ENCODE measurements at regions not wholly inside any gene's neighbourhood (a gene's known extent, or its start where the extent isn't known, plus 50 kb on each side); places are given as distances from the start of the nearest gene placed in this dataset.

DNA sequence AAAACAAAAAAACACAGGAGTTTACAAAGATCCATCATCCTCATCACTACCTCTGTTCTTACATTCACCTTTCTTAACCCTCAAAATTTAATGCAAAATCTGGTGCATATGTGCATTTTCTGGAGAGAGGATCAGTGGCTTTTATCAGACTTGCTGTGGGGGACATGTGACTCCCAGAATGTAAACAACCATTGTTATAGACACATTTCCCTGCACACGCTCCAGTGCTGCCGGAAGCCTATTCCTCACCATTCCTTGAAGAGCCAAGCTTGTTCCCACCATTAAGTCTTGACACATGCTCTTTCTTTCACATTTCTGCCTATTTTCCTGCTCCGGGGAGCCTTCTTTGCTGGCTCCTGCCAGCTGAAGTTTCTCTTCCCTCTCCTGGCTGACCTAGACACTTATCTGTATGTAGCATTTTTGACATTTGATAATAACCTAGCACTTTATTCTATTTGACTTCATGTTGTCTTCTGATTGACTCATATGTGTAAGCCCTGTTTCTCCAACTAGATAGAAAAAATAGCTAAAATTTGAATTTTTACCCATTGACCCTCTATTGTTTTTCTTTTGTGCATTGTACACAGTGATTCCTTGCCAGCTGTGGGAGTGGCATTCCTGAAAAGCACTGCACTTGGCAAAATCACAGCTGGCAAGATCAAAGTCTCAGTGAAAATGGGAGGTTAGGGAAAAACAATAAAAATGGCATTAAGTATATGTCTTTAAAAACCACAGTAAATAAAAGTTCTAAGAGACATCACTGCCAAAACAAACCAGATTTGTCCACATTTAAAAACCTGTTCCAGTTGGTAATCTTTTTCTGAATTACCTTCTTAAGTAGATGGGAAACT is 76.8 kb upstream of the CIBAR2 start:
- no peaks in the 10 kb centered on the region for H3K4me1 Mint-ChIP-seq
- H3K36me3 Mint-ChIP-seq, result peaks cover 4% of the 10 kb centered on the region
- Histone ChIP-seq H3K27me3 (ENCODE audit: control insufficient read depth, insufficient read depth, low read length) (no peaks in the 10 kb centered on the region), H3K9me3 (ENCODE audit: control insufficient read depth in 2 of 2, low read length in 2 of 2) (peaks cover 5 to 23% of the 10 kb centered on the region in 2 experiments), H3K4me1 (ENCODE audit: control insufficient read depth, insufficient read depth, low read length, poor library complexity, severe bottlenecking) (no peaks in the 10 kb centered on the region), H3K27ac (ENCODE audit: insufficient read depth, low read length, poor library complexity, severe bottlenecking) (no peak overlapping the region), H3K4me3 (ENCODE audit: low read depth, low read length) (no peak overlapping the region), H3K36me3 (ENCODE audit: control insufficient read depth, insufficient read depth, low read length) (no peaks in the 10 kb centered on the region)
- no peak overlapping the region for H3K4me3 Mint-ChIP-seq
- DNase-seq (no peak), ATAC-seq (ENCODE audit: low read depth in 2 of 2) (no peak)
- H3K9me3 Mint-ChIP-seq, result peaks cover 0 to 21% (median 6%) of the 10 kb centered on the region in 7 donors
- no peak overlapping the region for H3K27ac Mint-ChIP-seq
- H3K27me3 Mint-ChIP-seq, result peaks cover 11% of the 10 kb centered on the region

DNA sequence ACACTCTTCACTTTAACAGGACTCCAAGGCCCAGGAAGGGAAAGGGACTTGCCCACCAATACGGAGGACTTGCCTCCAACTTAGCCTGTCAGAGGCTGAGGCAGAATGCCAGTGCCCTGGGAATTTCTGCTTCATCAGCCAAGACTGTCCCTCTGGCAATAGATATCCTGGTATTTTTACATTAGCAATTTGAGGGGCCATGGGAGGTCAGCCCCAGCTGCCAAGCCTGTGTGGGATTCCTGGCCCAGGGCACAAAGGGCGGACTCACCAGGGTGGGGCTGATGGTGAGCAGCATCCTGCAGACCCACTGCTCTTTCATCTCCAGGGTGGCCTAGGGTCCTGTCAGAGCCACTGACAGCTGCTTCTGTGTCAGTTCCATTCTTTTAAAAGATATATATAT is 78.3 kb upstream of the CIBAR2 start:
- Mint-ChIP-seq H3K36me3 (no peaks in the 10 kb centered on the region), H3K27me3 (peaks cover 11% of the 10 kb centered on the region), H3K4me1 (no peaks in the 10 kb centered on the region), H3K9me3 (peaks cover 0 to 12% (median 6%) of the 10 kb centered on the region in 7 donors), H3K27ac (no peak overlapping the region), H3K4me3 (no peak overlapping the region)
- DNase-seq (no peak), ATAC-seq (ENCODE audit: low read depth in 2 of 2) (no peak)
- Histone ChIP-seq H3K4me1 (ENCODE audit: control insufficient read depth, insufficient read depth, low read length, poor library complexity, severe bottlenecking) (no peaks in the 10 kb centered on the region), H3K9me3 (ENCODE audit: control insufficient read depth in 2 of 2, low read length in 2 of 2) (peaks cover 5 to 8% of the 10 kb centered on the region in 2 experiments), H3K4me3 (ENCODE audit: low read depth, low read length) (no peak overlapping the region), H3K27ac (ENCODE audit: insufficient read depth, low read length, poor library complexity, severe bottlenecking) (no peak overlapping the region), H3K27me3 (ENCODE audit: control insufficient read depth, insufficient read depth, low read length) (no peaks in the 10 kb centered on the region), H3K36me3 (ENCODE audit: control insufficient read depth, insufficient read depth, low read length) (no peaks in the 10 kb centered on the region)

DNA sequence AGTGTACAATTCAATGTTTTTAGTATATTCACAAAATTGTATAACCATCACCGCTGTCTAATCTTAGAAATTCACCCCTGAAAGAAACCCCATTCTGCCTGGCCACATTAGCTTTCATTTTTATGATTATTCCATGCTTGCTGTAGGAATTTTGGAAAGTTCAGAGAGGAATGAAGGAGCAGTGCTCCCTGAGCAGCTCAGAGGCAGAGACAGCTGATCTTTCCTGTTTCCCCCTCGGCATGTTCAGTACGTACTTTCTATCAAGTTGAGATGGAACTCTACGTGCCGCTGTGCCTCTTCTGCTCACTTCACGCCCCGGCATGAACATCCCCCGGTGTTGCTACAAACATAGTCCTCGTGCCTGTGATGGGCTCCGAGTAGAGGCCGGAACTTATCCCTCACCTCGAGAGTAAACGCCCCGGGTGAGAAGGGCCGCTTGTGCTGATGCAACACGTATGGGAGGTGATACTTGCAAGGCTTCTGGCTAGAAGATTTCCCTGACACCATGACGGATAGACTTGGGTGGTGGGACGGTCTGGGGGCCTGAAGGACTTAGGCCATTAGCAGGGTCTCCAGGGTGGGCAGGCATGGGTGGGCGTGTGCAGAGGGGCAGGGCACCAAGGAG is 79.2 kb upstream of the CIBAR2 start:
- Histone ChIP-seq H3K4me1 (ENCODE audit: control insufficient read depth, insufficient read depth, low read length, poor library complexity, severe bottlenecking) (no peaks in the 10 kb centered on the region), H3K4me3 (ENCODE audit: low read depth, low read length) (no peak overlapping the region), H3K36me3 (ENCODE audit: control insufficient read depth, insufficient read depth, low read length) (no peaks in the 10 kb centered on the region), H3K27ac (ENCODE audit: insufficient read depth, low read length, poor library complexity, severe bottlenecking) (no peak overlapping the region), H3K9me3 (ENCODE audit: control insufficient read depth in 2 of 2, low read length in 2 of 2) (peaks cover 5 to 8% of the 10 kb centered on the region in 2 experiments), H3K27me3 (ENCODE audit: control insufficient read depth, insufficient read depth, low read length) (no peaks in the 10 kb centered on the region)
- no peak for DNase-seq
- H3K27ac Mint-ChIP-seq, result no peak overlapping the region
- ATAC-seq (ENCODE audit: low read depth in 2 of 2), result no peak
- H3K9me3 Mint-ChIP-seq, result peaks cover 0 to 12% (median 6%) of the 10 kb centered on the region in 7 donors
- H3K27me3 Mint-ChIP-seq, result peaks cover 11% of the 10 kb centered on the region
- H3K4me3 Mint-ChIP-seq, result no peak overlapping the region
- H3K4me1 Mint-ChIP-seq, result no peaks in the 10 kb centered on the region
- H3K36me3 Mint-ChIP-seq, result no peaks in the 10 kb centered on the region

DNA sequence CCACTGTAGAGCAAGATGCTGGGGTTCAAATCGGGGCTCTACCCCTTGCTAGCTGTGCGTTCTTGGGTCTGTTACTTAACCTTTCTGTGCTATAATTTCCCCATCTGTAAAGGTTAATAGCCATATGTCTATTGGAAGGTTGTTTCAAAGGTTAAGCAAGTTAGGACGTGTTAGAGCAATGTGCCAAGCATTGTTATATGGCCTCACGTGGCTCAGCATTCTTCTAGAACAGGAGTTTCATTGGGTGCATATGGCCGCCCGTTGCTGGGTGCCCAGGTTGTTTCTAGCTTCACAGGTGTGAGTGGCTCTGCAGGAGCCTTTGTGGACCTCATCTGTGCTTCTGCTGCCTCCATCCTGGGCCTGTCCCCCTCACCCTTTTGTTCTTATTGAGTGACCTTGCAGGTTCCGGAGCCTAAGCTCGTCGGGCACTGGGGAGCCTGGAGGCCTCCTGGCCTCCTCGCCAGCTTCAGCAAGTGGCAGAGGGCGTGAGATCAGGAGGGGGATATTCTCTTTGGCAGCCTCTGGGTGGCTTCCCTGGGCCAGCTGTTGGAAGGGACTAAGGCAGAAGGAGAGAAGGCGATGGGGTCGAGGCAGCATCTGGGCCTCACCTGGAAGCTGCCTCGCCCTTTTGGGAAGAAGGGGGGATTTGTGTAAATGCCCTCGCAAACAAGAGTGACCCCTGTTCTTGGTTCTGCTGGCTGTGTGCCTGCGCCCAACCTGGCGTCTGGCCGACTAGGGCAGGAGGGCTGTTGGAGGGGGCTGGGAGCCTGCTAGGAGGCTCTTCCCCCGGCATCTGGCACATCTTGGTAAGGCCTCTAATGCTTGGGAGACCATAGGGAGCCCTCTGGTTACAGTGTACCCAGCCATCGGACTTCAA is 80.2 kb upstream of the CIBAR2 start:
- no peaks in the 10 kb centered on the region for H3K36me3 Mint-ChIP-seq
- Histone ChIP-seq H3K4me1 (ENCODE audit: control insufficient read depth, insufficient read depth, low read length, poor library complexity, severe bottlenecking) (no peaks in the 10 kb centered on the region), H3K4me3 (ENCODE audit: low read depth, low read length) (no peak overlapping the region), H3K9me3 (ENCODE audit: control insufficient read depth in 2 of 2, low read length in 2 of 2) (peaks cover 5 to 8% of the 10 kb centered on the region in 2 experiments), H3K27me3 (ENCODE audit: control insufficient read depth, insufficient read depth, low read length) (no peaks in the 10 kb centered on the region), H3K27ac (ENCODE audit: insufficient read depth, low read length, poor library complexity, severe bottlenecking) (no peak overlapping the region), H3K36me3 (ENCODE audit: control insufficient read depth, insufficient read depth, low read length) (no peaks in the 10 kb centered on the region)
- ATAC-seq (ENCODE audit: low read depth in 2 of 2), result no peak
- H3K27ac Mint-ChIP-seq, result no peak overlapping the region
- peaks cover 0 to 12% (median 6%) of the 10 kb centered on the region in 7 donors for H3K9me3 Mint-ChIP-seq
- no peak overlapping the region for H3K4me3 Mint-ChIP-seq
- DNase-seq, result no peak
- no peaks in the 10 kb centered on the region for H3K4me1 Mint-ChIP-seq
- H3K27me3 Mint-ChIP-seq, result peaks cover 11% of the 10 kb centered on the region

DNA sequence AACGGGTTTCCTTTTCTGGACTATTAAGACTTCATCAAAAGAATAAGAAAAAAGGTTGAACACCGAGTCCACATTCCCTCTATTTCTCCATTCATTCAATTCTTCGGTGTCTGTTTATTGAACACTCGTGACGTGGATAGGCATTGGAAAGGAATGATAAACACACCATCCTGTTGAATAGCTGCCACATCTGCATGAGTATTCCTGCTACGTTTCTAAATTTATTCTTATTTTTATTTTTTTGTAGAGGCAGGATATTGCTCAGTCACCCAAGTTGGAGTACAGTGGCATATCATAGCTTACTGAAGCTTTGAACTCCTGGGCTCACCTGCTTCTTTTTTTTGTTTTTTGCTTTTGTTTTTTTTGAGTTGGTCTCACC is 80.8 kb upstream of the CIBAR2 start:
- H3K4me1 Mint-ChIP-seq, result no peaks in the 10 kb centered on the region
- peaks cover 0 to 12% (median 6%) of the 10 kb centered on the region in 7 donors for H3K9me3 Mint-ChIP-seq
- DNase-seq (no peak), ATAC-seq (ENCODE audit: low read depth in 2 of 2) (no peak)
- Histone ChIP-seq H3K9me3 (ENCODE audit: control insufficient read depth in 2 of 2, low read length in 2 of 2) (peaks cover 5 to 8% of the 10 kb centered on the region in 2 experiments), H3K4me1 (ENCODE audit: control insufficient read depth, insufficient read depth, low read length, poor library complexity, severe bottlenecking) (no peaks in the 10 kb centered on the region), H3K27me3 (ENCODE audit: control insufficient read depth, insufficient read depth, low read length) (no peaks in the 10 kb centered on the region), H3K4me3 (ENCODE audit: low read depth, low read length) (no peak overlapping the region), H3K27ac (ENCODE audit: insufficient read depth, low read length, poor library complexity, severe bottlenecking) (no peak overlapping the region), H3K36me3 (ENCODE audit: control insufficient read depth, insufficient read depth, low read length) (no peaks in the 10 kb centered on the region)
- no peaks in the 10 kb centered on the region for H3K36me3 Mint-ChIP-seq
- no peak overlapping the region for H3K27ac Mint-ChIP-seq
- no peak overlapping the region for H3K4me3 Mint-ChIP-seq
- H3K27me3 Mint-ChIP-seq, result peaks cover 11% of the 10 kb centered on the region

DNA sequence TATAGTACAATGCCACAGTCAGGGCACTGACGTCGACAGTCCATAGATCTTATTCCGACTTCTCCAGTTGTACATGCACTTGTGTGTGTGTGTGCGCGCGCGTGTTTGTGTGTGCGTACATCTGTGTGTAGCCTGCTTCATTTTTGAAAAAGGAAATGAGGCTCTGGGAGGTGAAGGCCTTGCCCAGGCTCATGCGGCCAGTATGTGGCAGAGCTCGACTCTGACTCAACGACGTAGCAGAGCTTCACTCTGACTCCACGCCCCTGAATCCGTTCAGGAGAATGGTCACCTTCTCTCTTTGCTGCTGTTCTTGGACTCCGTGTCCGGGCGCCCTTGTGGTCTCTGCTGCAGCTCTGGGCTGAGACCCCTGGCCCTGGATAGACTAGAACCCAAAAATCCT is 81.6 kb upstream of the CIBAR2 start:
- H3K9me3 Mint-ChIP-seq, result peaks cover 0 to 9% (median 4%) of the 10 kb centered on the region in 7 donors
- DNase-seq (no peak), ATAC-seq (ENCODE audit: low read depth in 2 of 2) (no peak)
- Histone ChIP-seq H3K4me3 (ENCODE audit: low read depth, low read length) (no peak overlapping the region), H3K36me3 (ENCODE audit: control insufficient read depth, insufficient read depth, low read length) (no peaks in the 10 kb centered on the region), H3K4me1 (ENCODE audit: control insufficient read depth, insufficient read depth, low read length, poor library complexity, severe bottlenecking) (no peaks in the 10 kb centered on the region), H3K27me3 (ENCODE audit: control insufficient read depth, insufficient read depth, low read length) (no peaks in the 10 kb centered on the region), H3K27ac (ENCODE audit: insufficient read depth, low read length, poor library complexity, severe bottlenecking) (no peak overlapping the region), H3K9me3 (ENCODE audit: control insufficient read depth in 2 of 2, low read length in 2 of 2) (peaks cover 5 to 8% of the 10 kb centered on the region in 2 experiments)
- no peaks in the 10 kb centered on the region for H3K36me3 Mint-ChIP-seq
- H3K27me3 Mint-ChIP-seq, result peaks cover 5% of the 10 kb centered on the region
- no peak overlapping the region for H3K4me3 Mint-ChIP-seq
- H3K4me1 Mint-ChIP-seq, result no peaks in the 10 kb centered on the region
- H3K27ac Mint-ChIP-seq, result peak overlapping the region in 1 of 3 donors; percentile 9

DNA sequence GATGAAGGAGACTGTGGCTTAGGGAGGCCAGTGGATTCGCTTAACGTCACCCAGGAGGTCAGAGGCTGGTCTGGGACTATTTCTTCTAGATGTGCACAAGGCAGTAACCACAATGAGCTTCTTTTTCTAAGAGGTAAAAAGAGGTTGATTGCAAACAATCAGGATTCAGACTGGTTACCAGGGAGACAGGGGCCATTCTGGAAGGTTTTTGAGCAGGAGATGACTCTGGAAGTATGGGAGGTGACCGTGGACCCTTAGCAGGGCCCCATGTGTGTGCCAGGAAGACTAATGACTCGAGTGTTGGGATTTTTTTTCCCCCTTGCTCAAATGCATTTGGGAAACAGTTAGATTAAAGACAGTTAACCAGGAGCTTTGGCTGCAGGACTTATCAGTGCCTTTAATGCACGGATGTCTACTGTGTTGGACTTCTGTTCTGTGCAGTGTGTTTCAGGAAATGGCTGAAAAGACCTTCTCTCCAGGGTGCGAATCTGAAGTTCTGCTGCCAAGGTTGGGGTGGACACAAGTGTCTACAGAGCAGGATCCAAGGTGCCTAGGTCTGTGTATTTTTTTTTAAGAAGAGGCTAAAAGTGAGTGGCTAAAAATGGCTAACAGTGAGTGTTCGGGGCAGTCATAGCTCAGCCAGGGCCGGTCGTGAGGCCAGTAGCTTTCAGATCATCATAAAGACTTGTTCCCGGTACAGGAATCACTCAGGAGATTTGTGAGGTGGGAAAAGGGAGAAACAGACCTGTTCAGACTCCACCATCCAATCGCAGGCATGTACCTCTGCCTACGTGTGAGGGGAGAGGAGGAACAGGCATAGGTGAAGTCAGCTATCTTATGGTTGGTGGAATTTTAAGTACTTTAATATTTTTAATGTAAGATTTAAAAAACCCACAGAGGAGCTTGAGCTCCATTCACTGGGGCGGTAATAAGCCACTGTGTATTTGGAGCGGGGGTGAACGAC is 82.3 kb upstream of the CIBAR2 start:
- Histone ChIP-seq H3K4me3 (ENCODE audit: low read depth, low read length) (no peak overlapping the region), H3K27ac (ENCODE audit: insufficient read depth, low read length, poor library complexity, severe bottlenecking) (no peak overlapping the region), H3K36me3 (ENCODE audit: control insufficient read depth, insufficient read depth, low read length) (no peaks in the 10 kb centered on the region), H3K9me3 (ENCODE audit: control insufficient read depth in 2 of 2, low read length in 2 of 2) (peaks cover 0 to 8% of the 10 kb centered on the region in 2 experiments), H3K4me1 (ENCODE audit: control insufficient read depth, insufficient read depth, low read length, poor library complexity, severe bottlenecking) (no peaks in the 10 kb centered on the region), H3K27me3 (ENCODE audit: control insufficient read depth, insufficient read depth, low read length) (no peaks in the 10 kb centered on the region)
- H3K27ac Mint-ChIP-seq, result peak overlapping the region in 1 of 3 donors; percentile 9
- DNase-seq (no peak), ATAC-seq (ENCODE audit: low read depth in 2 of 2) (no peak)
- H3K4me3 Mint-ChIP-seq, result no peak overlapping the region
- H3K27me3 Mint-ChIP-seq, result no peaks in the 10 kb centered on the region
- H3K36me3 Mint-ChIP-seq, result no peaks in the 10 kb centered on the region
- no peaks in the 10 kb centered on the region for H3K4me1 Mint-ChIP-seq
- peaks cover 0 to 5% (median 0%) of the 10 kb centered on the region in 7 donors for H3K9me3 Mint-ChIP-seq

Measured in CD4-positive, CD25-positive, alpha-beta regulatory T cell (primary cell).